CD4-positive, CD25-positive, alpha-beta regulatory T cell (primary cell): ENCODE measurements at regions not wholly inside any gene's neighbourhood (a gene's known extent, or its start where the extent isn't known, plus 50 kb on each side); places are given as distances from the start of the nearest gene placed in this dataset.

Source experiments
- ATAC-seq, 2 donors: fragments of 150-1000 bp; cut with Tn5 transposase; one replicate each; pipeline ENCODE4 v1.10.0; 2021; ENCODE audit warnings: low read depth in 2 of 2, moderate number of reproducible peaks in 2 of 2, moderate library complexity in 1 of 2
- DNase-seq, 3 donors: peaks; one replicate each; pipeline versions ENCODE4 v3.0.0 to v3.0.0-alpha.2; 2012 to 2022; ENCODE audit warnings: mixed read lengths in 1 of 3
- H3K27ac ChIP-seq: one replicate; pipeline ENCODE4 v1.7.0; 2013; ENCODE audit warnings: mild to moderate bottlenecking, low read length; ENCODE audit not compliant: insufficient read depth, poor library complexity, severe bottlenecking
- H3K27me3 ChIP-seq: one replicate; pipeline ENCODE4 v1.7.0; 2013; ENCODE audit warnings: low read length; ENCODE audit not compliant: control insufficient read depth, insufficient read depth
- H3K36me3 ChIP-seq: one replicate; pipeline ENCODE4 v1.7.0; 2013; ENCODE audit warnings: mild to moderate bottlenecking, low read length, moderate library complexity; ENCODE audit not compliant: control insufficient read depth, insufficient read depth
- H3K4me1 ChIP-seq: 2 replicates; pipeline ENCODE4 v1.7.0; 2013; ENCODE audit warnings: mild to moderate bottlenecking, low read length; ENCODE audit not compliant: insufficient read depth, control insufficient read depth, poor library complexity, severe bottlenecking
- H3K4me3 ChIP-seq: one replicate; pipeline ENCODE4 v1.7.0; 2013; ENCODE audit warnings: low read depth, mild to moderate bottlenecking, low read length, moderate library complexity
- H3K9me3 ChIP-seq, 2 experiments: 1 replicate in 1 of 2; 2 replicates in 1 of 2; pipeline ENCODE4 v1.7.0; 2013; ENCODE audit warnings: low read length in 2 of 2, mild to moderate bottlenecking in 1 of 2, moderate library complexity in 1 of 2; ENCODE audit not compliant: control insufficient read depth in 2 of 2
- H3K27ac Mint-ChIP-seq, 3 donors: one replicate each; pipeline ENCODE4 v1.8.0; 2020 to 2022; ENCODE audit warnings: mild to moderate bottlenecking in 3 of 3, mixed read lengths in 3 of 3, moderate library complexity in 2 of 3
- H3K27me3 Mint-ChIP-seq: one replicate; pipeline ENCODE4 v1.8.0; 2022; ENCODE audit warnings: mild to moderate bottlenecking, mixed read lengths
- H3K36me3 Mint-ChIP-seq: one replicate; pipeline ENCODE4 v1.8.0; 2020; ENCODE audit warnings: mixed read lengths
- H3K4me1 Mint-ChIP-seq, 4 donors: one replicate each; pipeline ENCODE4 v1.8.0; 2020 to 2022; ENCODE audit warnings: mixed read lengths in 4 of 4, mild to moderate bottlenecking in 1 of 4
- H3K4me3 Mint-ChIP-seq, 4 donors: one replicate each; pipeline ENCODE4 v1.8.0; 2020 to 2022; ENCODE audit warnings: mild to moderate bottlenecking in 4 of 4, mixed read lengths in 4 of 4, moderate library complexity in 3 of 4
- H3K9me3 Mint-ChIP-seq, 7 donors: one replicate each; pipeline ENCODE4 v1.8.0; 2020 to 2022; ENCODE audit warnings: mixed read lengths in 7 of 7, mild to moderate bottlenecking in 3 of 7, moderate library complexity in 2 of 7

- no peak overlapping the region for H3K4me3 ChIP-seq
- DNase-seq = no peak
- H3K9me3 Mint-ChIP-seq = peaks cover 0 to 8% (median 2%) of the 10 kb centered on the region in 7 donors
- H3K4me3 Mint-ChIP-seq = no peak overlapping the region
- no peaks in the 10 kb centered on the region for H3K36me3 Mint-ChIP-seq
- no peaks in the 10 kb centered on the region for H3K9me3 ChIP-seq
- no peaks in the 10 kb centered on the region for H3K27me3 Mint-ChIP-seq
- no peaks in the 10 kb centered on the region for H3K4me1 ChIP-seq
- no peaks in the 10 kb centered on the region for H3K27me3 ChIP-seq
- no peaks in the 10 kb centered on the region for H3K4me1 Mint-ChIP-seq
- H3K36me3 ChIP-seq = no peaks in the 10 kb centered on the region
- ATAC-seq = no peak
- no peak overlapping the region for H3K27ac Mint-ChIP-seq
- H3K27ac ChIP-seq = no peak overlapping the region
These were observed 230.9 kb upstream of the ZSWIM2 start for GRCh38 chr2:187079901-187080300.

GRCh38 chr2:187078297-187078696, 229.3 kb upstream of the ZSWIM2 start:
- DNase-seq (no peak), ATAC-seq (no peak)
- Mint-ChIP-seq H3K27me3 (no peaks in the 10 kb centered on the region), H3K27ac (no peak overlapping the region), H3K9me3 (peaks cover 0 to 10% (median 1%) of the 10 kb centered on the region in 7 donors), H3K4me1 (no peaks in the 10 kb centered on the region), H3K4me3 (no peak overlapping the region), H3K36me3 (no peaks in the 10 kb centered on the region)
- Histone ChIP-seq H3K9me3 (no peaks in the 10 kb centered on the region), H3K4me1 (no peaks in the 10 kb centered on the region), H3K36me3 (no peaks in the 10 kb centered on the region), H3K27me3 (no peaks in the 10 kb centered on the region), H3K4me3 (no peak overlapping the region), H3K27ac (no peak overlapping the region)

DNA sequence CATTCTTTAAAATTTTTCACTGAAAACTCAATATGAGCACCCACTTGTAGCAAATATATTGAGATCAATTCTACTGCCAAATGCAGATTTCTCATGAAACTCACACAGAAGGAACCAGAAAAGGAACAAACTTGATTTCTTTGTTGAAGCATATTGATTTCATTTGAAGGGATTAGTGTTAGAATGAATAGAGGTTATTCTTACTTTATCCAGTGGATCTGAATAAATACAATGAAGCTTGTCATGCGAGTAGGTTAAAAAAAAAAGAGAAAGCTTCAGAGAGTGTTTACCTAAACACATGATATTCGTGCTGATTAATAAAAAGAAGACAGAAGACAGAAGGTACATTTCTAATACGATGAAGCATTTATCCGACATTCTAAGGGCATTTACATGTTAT, 226.7 kb upstream of the ZSWIM2 start:
- H3K27ac ChIP-seq = no peak overlapping the region
- Mint-ChIP-seq H3K4me1 (no peaks in the 10 kb centered on the region), H3K36me3 (no peaks in the 10 kb centered on the region), H3K27ac (no peak overlapping the region), H3K4me3 (no peak overlapping the region), H3K9me3 (peaks cover 0 to 8% (median 4%) of the 10 kb centered on the region in 7 donors), H3K27me3 (no peaks in the 10 kb centered on the region)
- H3K4me3 ChIP-seq = no peak overlapping the region
- DNase-seq = no peak
- ATAC-seq = no peak
- no peaks in the 10 kb centered on the region for H3K9me3 ChIP-seq
- no peaks in the 10 kb centered on the region for H3K36me3 ChIP-seq
- no peaks in the 10 kb centered on the region for H3K27me3 ChIP-seq
- no peaks in the 10 kb centered on the region for H3K4me1 ChIP-seq

- peaks cover 0 to 8% (median 4%) of the 10 kb centered on the region in 7 donors for H3K9me3 Mint-ChIP-seq
- Histone ChIP-seq H3K9me3 (no peaks in the 10 kb centered on the region), H3K4me1 (no peaks in the 10 kb centered on the region), H3K27ac (no peak overlapping the region), H3K36me3 (no peaks in the 10 kb centered on the region), H3K27me3 (no peaks in the 10 kb centered on the region), H3K4me3 (no peak overlapping the region)
- DNase-seq (no peak), ATAC-seq (no peak)
- H3K36me3 Mint-ChIP-seq = no peaks in the 10 kb centered on the region
- no peaks in the 10 kb centered on the region for H3K4me1 Mint-ChIP-seq
- no peaks in the 10 kb centered on the region for H3K27me3 Mint-ChIP-seq
- no peak overlapping the region for H3K4me3 Mint-ChIP-seq
- H3K27ac Mint-ChIP-seq = no peak overlapping the region
These were observed 226.2 kb upstream of the ZSWIM2 start for GRCh38 chr2:187075199-187075635.

DNA sequence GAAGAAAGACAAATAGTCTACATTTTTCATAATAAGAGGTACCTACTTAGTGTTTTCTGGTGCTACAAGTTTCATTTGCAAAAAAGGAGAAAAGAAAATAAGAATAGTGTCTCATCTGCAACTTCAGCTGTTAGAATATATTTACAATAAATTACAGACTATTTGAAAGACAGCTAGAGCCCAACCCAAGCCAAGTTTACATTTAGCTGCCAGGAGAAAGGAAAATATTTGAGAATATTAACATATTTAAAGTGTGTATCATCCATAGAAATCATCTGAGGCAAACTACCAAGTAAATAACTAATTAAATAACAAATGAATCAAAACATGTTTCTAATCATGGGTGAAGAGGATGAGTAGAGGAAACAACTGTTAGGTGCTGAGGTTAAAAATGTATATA, 209.2 kb upstream of the ZSWIM2 start:
- Mint-ChIP-seq H3K27me3 (no peaks in the 10 kb centered on the region), H3K9me3 (peaks cover 0 to 8% (median 1%) of the 10 kb centered on the region in 7 donors), H3K4me3 (no peak overlapping the region), H3K36me3 (no peaks in the 10 kb centered on the region), H3K4me1 (no peaks in the 10 kb centered on the region), H3K27ac (no peak overlapping the region)
- no peaks in the 10 kb centered on the region for H3K9me3 ChIP-seq
- H3K36me3 ChIP-seq = no peaks in the 10 kb centered on the region
- no peak for DNase-seq
- H3K27ac ChIP-seq = no peak overlapping the region
- ATAC-seq = no peak
- no peak overlapping the region for H3K4me3 ChIP-seq
- H3K4me1 ChIP-seq = no peaks in the 10 kb centered on the region
- H3K27me3 ChIP-seq = no peaks in the 10 kb centered on the region

DNA sequence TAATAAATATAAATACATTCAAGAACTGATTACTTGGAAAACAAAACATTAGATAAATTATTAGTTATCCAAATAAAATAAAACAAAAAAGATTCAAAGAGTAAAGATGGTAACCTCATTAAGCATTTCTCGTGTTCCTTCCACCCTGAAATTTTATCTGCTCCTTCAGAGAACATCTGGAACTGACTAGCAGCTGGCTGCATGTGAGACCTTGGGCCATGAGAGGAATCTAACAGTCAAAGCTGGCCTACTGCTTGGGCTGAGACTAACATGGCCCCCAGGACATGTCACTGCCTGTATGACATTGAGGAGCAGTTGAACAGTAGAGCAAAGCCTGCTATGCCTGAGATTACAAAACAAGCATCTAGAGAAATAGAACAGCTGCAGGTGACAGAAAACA, 208.5 kb upstream of the ZSWIM2 start:
- no peaks in the 10 kb centered on the region for H3K36me3 Mint-ChIP-seq
- H3K27me3 Mint-ChIP-seq = no peaks in the 10 kb centered on the region
- H3K27me3 ChIP-seq = no peaks in the 10 kb centered on the region
- no peaks in the 10 kb centered on the region for H3K9me3 ChIP-seq
- ATAC-seq = no peak
- no peak overlapping the region for H3K4me3 Mint-ChIP-seq
- no peaks in the 10 kb centered on the region for H3K4me1 ChIP-seq
- H3K4me3 ChIP-seq = no peak overlapping the region
- no peak overlapping the region for H3K27ac ChIP-seq
- H3K9me3 Mint-ChIP-seq = peaks cover 0 to 8% (median 0%) of the 10 kb centered on the region in 7 donors
- H3K36me3 ChIP-seq = no peaks in the 10 kb centered on the region
- no peaks in the 10 kb centered on the region for H3K4me1 Mint-ChIP-seq
- DNase-seq = no peak
- no peak overlapping the region for H3K27ac Mint-ChIP-seq

- Mint-ChIP-seq H3K4me1 (no peaks in the 10 kb centered on the region), H3K9me3 (peaks cover 0 to 11% (median 0%) of the 10 kb centered on the region in 7 donors), H3K36me3 (no peaks in the 10 kb centered on the region), H3K4me3 (no peak overlapping the region), H3K27ac (no peak overlapping the region), H3K27me3 (no peaks in the 10 kb centered on the region)
- no peak overlapping the region for H3K4me3 ChIP-seq
- H3K27me3 ChIP-seq = no peaks in the 10 kb centered on the region
- H3K36me3 ChIP-seq = no peaks in the 10 kb centered on the region
- no peak overlapping the region for H3K27ac ChIP-seq
- no peaks in the 10 kb centered on the region for H3K4me1 ChIP-seq
- DNase-seq (no peak), ATAC-seq (no peak)
- H3K9me3 ChIP-seq = no peaks in the 10 kb centered on the region
These were observed 207.7 kb upstream of the ZSWIM2 start for GRCh38 chr2:187056416-187057334.

GRCh38 chr2:187055463-187055862, 206.5 kb upstream of the ZSWIM2 start:
- no peaks in the 10 kb centered on the region for H3K27me3 ChIP-seq
- no peaks in the 10 kb centered on the region for H3K9me3 ChIP-seq

More at GRCh38 chr2:187055463-187055862, 206.5 kb upstream of the ZSWIM2 start:
- no peak overlapping the region for H3K4me3 Mint-ChIP-seq
- no peaks in the 10 kb centered on the region for H3K36me3 Mint-ChIP-seq
- Histone ChIP-seq H3K36me3 (no peaks in the 10 kb centered on the region), H3K4me1 (no peaks in the 10 kb centered on the region), H3K27ac (no peak overlapping the region), H3K4me3 (no peak overlapping the region)
- no peak for DNase-seq
- no peaks in the 10 kb centered on the region for H3K4me1 Mint-ChIP-seq
- no peak overlapping the region for H3K27ac Mint-ChIP-seq
- ATAC-seq = no peak
- H3K27me3 Mint-ChIP-seq = no peaks in the 10 kb centered on the region
- peaks cover 0 to 12% (median 0%) of the 10 kb centered on the region in 7 donors for H3K9me3 Mint-ChIP-seq
